ENCODE measurements at regions not wholly inside any gene's neighbourhood (a gene's known extent, or its start where the extent isn't known, plus 50 kb on each side); places are given as distances from the start of the nearest gene placed in this dataset.

DNA sequence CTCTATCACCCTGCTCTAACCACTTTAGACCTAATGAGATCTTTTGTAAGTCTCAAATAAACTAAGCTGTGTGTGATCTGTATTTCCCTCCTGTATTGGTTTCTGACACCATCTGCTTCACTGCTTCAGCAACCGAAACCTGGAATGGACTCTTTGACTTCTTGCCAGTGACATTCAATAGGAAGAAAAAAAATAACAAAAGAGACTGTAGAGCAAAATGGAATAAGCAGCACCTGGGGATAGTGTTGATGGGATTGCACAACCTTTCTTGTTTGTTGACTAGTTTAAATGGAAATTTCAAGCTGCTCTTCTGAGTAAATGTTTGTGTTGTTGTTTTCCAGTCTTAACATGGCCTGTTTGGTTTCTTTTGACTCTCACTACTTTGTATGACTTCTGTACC lies 888.6 kb upstream of the SEL1L start:
- no peaks in the 10 kb centered on the region for H3K4me1 Mint-ChIP-seq (ENCODE audit: unreplicated experiment)
- H3K4me3 Mint-ChIP-seq (ENCODE audit: unreplicated experiment) = no peak overlapping the region
- H3K27me3 Mint-ChIP-seq (ENCODE audit: unreplicated experiment) = no peaks in the 10 kb centered on the region
- H3K27ac Mint-ChIP-seq (ENCODE audit: unreplicated experiment) = no peak overlapping the region
- no peak for DNase-seq (ENCODE audit: extremely low spot score, unreplicated experiment)
- peaks cover 65% of the 10 kb centered on the region for H3K9me3 Mint-ChIP-seq (ENCODE audit: unreplicated experiment)
- H3K36me3 Mint-ChIP-seq (ENCODE audit: unreplicated experiment) = no peaks in the 10 kb centered on the region
- TF ChIP-seq, protein P1, sequence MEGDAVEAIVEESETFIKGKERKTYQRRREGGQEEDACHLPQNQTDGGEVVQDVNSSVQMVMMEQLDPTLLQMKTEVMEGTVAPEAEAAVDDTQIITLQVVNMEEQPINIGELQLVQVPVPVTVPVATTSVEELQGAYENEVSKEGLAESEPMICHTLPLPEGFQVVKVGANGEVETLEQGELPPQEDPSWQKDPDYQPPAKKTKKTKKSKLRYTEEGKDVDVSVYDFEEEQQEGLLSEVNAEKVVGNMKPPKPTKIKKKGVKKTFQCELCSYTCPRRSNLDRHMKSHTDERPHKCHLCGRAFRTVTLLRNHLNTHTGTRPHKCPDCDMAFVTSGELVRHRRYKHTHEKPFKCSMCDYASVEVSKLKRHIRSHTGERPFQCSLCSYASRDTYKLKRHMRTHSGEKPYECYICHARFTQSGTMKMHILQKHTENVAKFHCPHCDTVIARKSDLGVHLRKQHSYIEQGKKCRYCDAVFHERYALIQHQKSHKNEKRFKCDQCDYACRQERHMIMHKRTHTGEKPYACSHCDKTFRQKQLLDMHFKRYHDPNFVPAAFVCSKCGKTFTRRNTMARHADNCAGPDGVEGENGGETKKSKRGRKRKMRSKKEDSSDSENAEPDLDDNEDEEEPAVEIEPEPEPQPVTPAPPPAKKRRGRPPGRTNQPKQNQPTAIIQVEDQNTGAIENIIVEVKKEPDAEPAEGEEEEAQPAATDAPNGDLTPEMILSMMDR (IDR thresholded peaks at IDR 0.05) = no peak

GRCh38 chr14:82425261-82425660 lies 891.6 kb upstream of the SEL1L start:
- Mint-ChIP-seq H3K27ac (ENCODE audit: unreplicated experiment) (no peak overlapping the region), H3K36me3 (ENCODE audit: unreplicated experiment) (no peaks in the 10 kb centered on the region), H3K4me1 (ENCODE audit: unreplicated experiment) (no peaks in the 10 kb centered on the region), H3K4me3 (ENCODE audit: unreplicated experiment) (no peak overlapping the region), H3K9me3 (ENCODE audit: unreplicated experiment) (peaks cover 60% of the 10 kb centered on the region), H3K27me3 (ENCODE audit: unreplicated experiment) (no peaks in the 10 kb centered on the region)
- DNase-seq (ENCODE audit: extremely low spot score, unreplicated experiment) = no peak
- TF ChIP-seq, protein P1 (IDR thresholded peaks at IDR 0.05) = no peak

- TF ChIP-seq, protein P1 (IDR thresholded peaks at IDR 0.05) = no peak
- Mint-ChIP-seq H3K27ac (ENCODE audit: unreplicated experiment) (no peak overlapping the region), H3K36me3 (ENCODE audit: unreplicated experiment) (no peaks in the 10 kb centered on the region), H3K4me1 (ENCODE audit: unreplicated experiment) (no peaks in the 10 kb centered on the region), H3K4me3 (ENCODE audit: unreplicated experiment) (no peak overlapping the region), H3K9me3 (ENCODE audit: unreplicated experiment) (peaks cover 34% of the 10 kb centered on the region), H3K27me3 (ENCODE audit: unreplicated experiment) (no peaks in the 10 kb centered on the region)
- no peak for DNase-seq (ENCODE audit: extremely low spot score, unreplicated experiment)
Measured at GRCh38 chr14:82431031-82431430, 897.4 kb upstream of the SEL1L start.

DNA sequence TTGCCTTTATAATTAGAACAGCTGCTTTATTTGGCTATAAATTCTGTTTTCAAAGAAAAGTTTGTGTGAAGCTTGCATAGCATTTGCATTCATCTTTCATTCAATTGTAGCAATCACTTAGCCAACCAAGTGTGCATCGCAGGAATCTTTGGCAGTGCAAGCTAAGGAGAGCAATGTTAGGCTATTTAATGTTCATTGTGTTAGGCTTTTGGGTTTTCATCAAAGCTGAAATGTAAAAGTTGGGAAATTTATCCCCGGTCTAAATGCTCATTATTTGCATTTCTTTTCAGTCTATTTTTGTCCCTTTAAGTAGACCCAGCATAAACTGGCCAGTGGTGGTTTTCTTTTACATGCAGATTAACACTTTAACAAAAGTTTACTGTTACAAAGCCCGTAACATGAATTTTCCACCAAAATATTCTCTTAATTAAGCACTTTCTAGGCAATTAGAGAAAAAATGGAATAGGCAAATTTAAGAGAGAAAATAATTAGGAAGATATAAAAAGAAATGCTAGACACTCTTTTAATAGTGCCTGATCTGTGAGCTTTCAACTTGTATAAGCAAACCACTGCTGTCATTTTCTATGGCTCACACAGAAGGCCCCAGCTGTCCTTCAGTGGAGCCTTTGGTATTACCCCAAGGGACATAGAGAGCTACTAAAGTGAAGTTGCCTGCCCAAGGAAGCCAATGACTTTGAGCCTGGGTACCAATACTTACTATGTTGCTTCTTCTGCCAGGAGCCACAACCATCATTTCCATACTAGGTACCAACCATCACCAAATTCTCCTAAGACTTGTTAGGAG lies 898.9 kb upstream of the SEL1L start:
- H3K4me1 Mint-ChIP-seq (ENCODE audit: unreplicated experiment) = no peaks in the 10 kb centered on the region
- no peaks in the 10 kb centered on the region for H3K36me3 Mint-ChIP-seq (ENCODE audit: unreplicated experiment)
- no peak for DNase-seq (ENCODE audit: extremely low spot score, unreplicated experiment)
- H3K27me3 Mint-ChIP-seq (ENCODE audit: unreplicated experiment) = no peaks in the 10 kb centered on the region
- no peak overlapping the region for H3K4me3 Mint-ChIP-seq (ENCODE audit: unreplicated experiment)
- H3K9me3 Mint-ChIP-seq (ENCODE audit: unreplicated experiment) = peaks cover 21% of the 10 kb centered on the region
- TF ChIP-seq, protein P1 (IDR thresholded peaks at IDR 0.05) = no peak
- no peak overlapping the region for H3K27ac Mint-ChIP-seq (ENCODE audit: unreplicated experiment)

- Mint-ChIP-seq H3K36me3 (ENCODE audit: unreplicated experiment) (no peaks in the 10 kb centered on the region), H3K27me3 (ENCODE audit: unreplicated experiment) (no peaks in the 10 kb centered on the region), H3K27ac (ENCODE audit: unreplicated experiment) (no peak overlapping the region), H3K9me3 (ENCODE audit: unreplicated experiment) (peaks cover 21% of the 10 kb centered on the region), H3K4me1 (ENCODE audit: unreplicated experiment) (no peaks in the 10 kb centered on the region), H3K4me3 (ENCODE audit: unreplicated experiment) (no peak overlapping the region)
- TF ChIP-seq, protein P1 (IDR thresholded peaks at IDR 0.05) = no peak
- DNase-seq (ENCODE audit: extremely low spot score, unreplicated experiment) = no peak
Measured at GRCh38 chr14:82438436-82438835, 904.8 kb upstream of the SEL1L start.

Measured in osteocyte (in vitro differentiated cells).